ENCODE measurements at regions not wholly inside any gene's neighbourhood (a gene's known extent, or its start where the extent isn't known, plus 50 kb on each side); places are given as distances from the start of the nearest gene placed in this dataset.

DNA sequence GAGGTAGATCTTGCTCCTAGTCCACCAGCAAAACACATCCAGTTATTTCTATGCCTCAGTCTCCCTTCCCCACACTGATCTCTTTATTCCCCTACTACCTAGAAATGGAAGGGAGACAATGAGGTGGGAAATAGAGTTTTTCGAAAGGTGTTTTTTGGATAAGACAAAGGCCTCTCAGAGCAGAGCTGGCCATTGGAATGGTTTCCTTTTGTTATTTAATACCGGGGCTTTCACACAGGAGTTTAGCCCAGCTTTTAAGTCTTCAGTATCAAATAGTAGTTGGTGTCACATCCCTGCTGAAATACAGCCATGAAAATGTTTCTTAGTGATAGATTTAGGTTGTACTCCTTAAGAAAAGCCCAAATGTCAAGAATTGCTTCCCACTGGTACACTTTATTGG is 65.4 kb upstream of the B3GAT1 start:
- in situ Hi-C loops (cut with MboI; ENCODE audit: low pct_unique_long_range_greater_than_20kb, low sequenced_read_pairs, unreplicated experiment), result no loop called here
- DNase-seq (ENCODE audit: low spot score), result no peak
- TF ChIP-seq, protein P1, sequence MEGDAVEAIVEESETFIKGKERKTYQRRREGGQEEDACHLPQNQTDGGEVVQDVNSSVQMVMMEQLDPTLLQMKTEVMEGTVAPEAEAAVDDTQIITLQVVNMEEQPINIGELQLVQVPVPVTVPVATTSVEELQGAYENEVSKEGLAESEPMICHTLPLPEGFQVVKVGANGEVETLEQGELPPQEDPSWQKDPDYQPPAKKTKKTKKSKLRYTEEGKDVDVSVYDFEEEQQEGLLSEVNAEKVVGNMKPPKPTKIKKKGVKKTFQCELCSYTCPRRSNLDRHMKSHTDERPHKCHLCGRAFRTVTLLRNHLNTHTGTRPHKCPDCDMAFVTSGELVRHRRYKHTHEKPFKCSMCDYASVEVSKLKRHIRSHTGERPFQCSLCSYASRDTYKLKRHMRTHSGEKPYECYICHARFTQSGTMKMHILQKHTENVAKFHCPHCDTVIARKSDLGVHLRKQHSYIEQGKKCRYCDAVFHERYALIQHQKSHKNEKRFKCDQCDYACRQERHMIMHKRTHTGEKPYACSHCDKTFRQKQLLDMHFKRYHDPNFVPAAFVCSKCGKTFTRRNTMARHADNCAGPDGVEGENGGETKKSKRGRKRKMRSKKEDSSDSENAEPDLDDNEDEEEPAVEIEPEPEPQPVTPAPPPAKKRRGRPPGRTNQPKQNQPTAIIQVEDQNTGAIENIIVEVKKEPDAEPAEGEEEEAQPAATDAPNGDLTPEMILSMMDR (IDR thresholded peaks at IDR 0.05; ENCODE audit: extremely low read depth, insufficient read depth, missing control alignments), result no peak

DNA sequence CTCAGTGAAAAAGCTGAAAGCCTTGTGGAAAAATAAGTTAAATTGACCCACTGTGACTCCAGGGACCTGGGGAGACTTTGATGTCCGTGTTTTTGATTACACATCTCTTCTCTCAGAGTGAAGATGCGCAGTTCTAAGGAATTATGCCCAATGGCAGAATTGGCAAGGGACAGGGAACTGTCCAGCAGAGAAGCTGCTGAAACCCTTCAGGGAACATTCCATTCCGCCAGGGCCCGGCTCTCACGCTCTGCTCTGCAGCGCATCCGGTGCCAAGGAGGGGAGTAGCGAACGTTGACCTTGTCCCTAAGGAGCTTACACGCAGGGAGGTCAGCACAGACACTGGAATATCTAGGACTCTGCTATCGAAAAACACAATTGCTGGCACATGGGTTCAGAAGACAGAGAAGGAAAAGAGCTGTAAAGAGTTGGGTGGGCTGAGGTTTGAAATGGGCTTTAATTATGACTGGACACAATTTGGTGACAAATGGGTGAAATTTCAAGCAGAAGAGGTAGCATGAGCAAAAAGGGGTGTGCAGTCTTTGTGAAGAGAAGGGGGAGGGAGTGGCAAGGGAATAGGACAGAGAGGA is 64.5 kb upstream of the B3GAT1 start:
- DNase-seq (ENCODE audit: low spot score), result no peak
- in situ Hi-C loops (cut with MboI; ENCODE audit: low pct_unique_long_range_greater_than_20kb, low sequenced_read_pairs, unreplicated experiment), result no loop called here
- TF ChIP-seq, protein P1 (IDR thresholded peaks at IDR 0.05; ENCODE audit: extremely low read depth, insufficient read depth, missing control alignments), result no peak

DNA sequence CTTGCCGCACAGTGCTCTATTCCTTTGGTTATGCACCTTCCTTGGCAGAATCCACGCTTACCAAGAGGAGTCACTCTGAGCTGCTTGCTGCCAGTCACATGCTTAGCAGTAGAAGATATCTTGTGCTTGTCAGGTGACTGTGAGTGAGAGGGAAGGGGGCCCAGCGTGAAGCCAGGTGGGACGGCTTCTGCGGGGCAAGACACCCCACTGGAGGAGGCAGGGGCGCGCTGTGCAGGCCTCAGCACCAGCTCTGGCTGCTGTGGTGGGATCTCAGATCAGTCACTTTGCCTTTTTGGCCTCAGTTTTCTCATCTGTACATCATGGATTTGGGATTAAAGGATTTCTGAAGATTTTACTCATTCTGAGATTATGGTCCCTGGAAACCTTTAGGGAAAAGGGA is 63.9 kb upstream of the B3GAT1 start:
- TF ChIP-seq, protein P1 (IDR thresholded peaks at IDR 0.05; ENCODE audit: extremely low read depth, insufficient read depth, missing control alignments), result no peak
- DNase-seq (ENCODE audit: low spot score), result no peak
- in situ Hi-C loops (cut with MboI; ENCODE audit: low pct_unique_long_range_greater_than_20kb, low sequenced_read_pairs, unreplicated experiment), result no loop called here

- no peak for DNase-seq (ENCODE audit: low spot score)
- in situ Hi-C loops (cut with MboI; ENCODE audit: low pct_unique_long_range_greater_than_20kb, low sequenced_read_pairs, unreplicated experiment), result no loop called here
- TF ChIP-seq, protein P1 (IDR thresholded peaks at IDR 0.05; ENCODE audit: extremely low read depth, insufficient read depth, missing control alignments), result no peak
Observed at GRCh38 chr11:134474942-134475341, 62.9 kb upstream of the B3GAT1 start.

- in situ Hi-C loops (cut with MboI; ENCODE audit: low pct_unique_long_range_greater_than_20kb, low sequenced_read_pairs, unreplicated experiment), result no loop called here
- TF ChIP-seq, protein P1 (IDR thresholded peaks at IDR 0.05; ENCODE audit: extremely low read depth, insufficient read depth, missing control alignments), result no peak
- DNase-seq (ENCODE audit: low spot score), result no peak
Observed at GRCh38 chr11:134474070-134474860, 62.2 kb upstream of the B3GAT1 start.

DNA sequence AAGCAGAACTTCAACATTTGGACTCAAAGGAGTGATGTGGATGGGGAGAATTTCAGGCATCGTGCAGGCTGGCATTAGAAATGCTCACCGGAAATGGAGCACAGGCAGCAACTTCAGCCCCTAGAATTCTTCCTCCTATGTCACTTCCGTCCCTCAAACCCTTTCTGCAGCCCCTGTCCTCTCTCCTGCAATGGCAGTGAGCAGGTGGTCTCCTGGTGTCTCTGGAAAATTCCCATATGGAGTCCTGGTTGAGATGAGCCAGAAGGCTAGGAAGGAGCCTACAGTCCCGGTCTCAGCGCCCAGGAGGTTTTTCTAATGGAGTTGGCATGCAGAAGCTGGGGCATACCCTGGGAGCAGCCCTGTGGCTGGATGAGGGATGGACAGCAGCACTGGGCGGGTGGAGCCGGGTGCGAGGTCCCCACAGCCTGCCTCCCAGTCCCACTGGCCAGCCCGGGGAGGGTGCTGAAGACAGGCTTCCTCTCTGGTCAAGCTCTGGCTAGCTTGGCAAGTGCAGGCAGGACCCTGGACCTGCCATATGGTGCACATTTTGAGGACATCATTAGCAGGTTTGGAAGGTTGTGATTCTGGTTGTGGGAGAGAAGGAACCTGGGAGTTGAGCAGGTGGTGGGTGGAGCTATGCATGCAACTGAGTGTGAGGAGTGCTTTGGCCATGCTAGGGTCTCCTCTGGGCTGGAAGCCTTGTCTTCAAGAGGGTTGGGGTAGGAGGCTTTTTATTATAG is 59.8 kb upstream of the B3GAT1 start:
- in situ Hi-C loops (cut with MboI; ENCODE audit: low pct_unique_long_range_greater_than_20kb, low sequenced_read_pairs, unreplicated experiment), result no loop called here
- TF ChIP-seq, protein P1 (IDR thresholded peaks at IDR 0.05; ENCODE audit: extremely low read depth, insufficient read depth, missing control alignments), result no peak
- DNase-seq (ENCODE audit: low spot score), result no peak
